A673 (cell line): ENCODE measurements at regions not wholly inside any gene's neighbourhood (a gene's known extent, or its start where the extent isn't known, plus 50 kb on each side); places are given as distances from the start of the nearest gene placed in this dataset.

Experiments used
- BruUV-seq: library from RNA; stranded (reverse); fragments of 400-500 nt; replicated peaks from 2 replicates; lab custom pipeline; 2021; lab: Mats Ljungman, UMichigan
- CTCF ChIA-PET: fragments of 300-600 bp; sonication (Branson Sonifier 250); formaldehyde crosslinking; loops from one replicate; lab custom pipeline; 2022; ENCODE audit warnings: antibody characterized with exemption; lab: Charles Lee
- POLR2A ChIA-PET: fragments of 300-600 bp; sonication (Branson Sonifier 250); formaldehyde crosslinking; loops from one replicate; lab custom pipeline; 2022; ENCODE audit warnings: antibody characterized with exemption; ENCODE audit not compliant: low non-redundant PET; lab: Charles Lee
- DNase-seq: peaks from one replicate; pipeline ENCODE4 v3.0.0-alpha.2; 2015; ENCODE audit warnings: low spot score
- H3K27ac ChIP-seq: fragments of 200-600 bp; sonication (generic); 2 replicates; pipeline ENCODE4 v1.5.1; 2016; ENCODE audit warnings: mixed run types, low read depth, mild to moderate bottlenecking, mixed read lengths, antibody characterized with exemption, low read length; ENCODE audit not compliant: poor library complexity, severe bottlenecking
- H3K27me3 ChIP-seq: fragments of 200-600 bp; sonication (generic); replicated peaks from 2 replicates; pipeline ENCODE4 v1.6.1; 2017; ENCODE audit warnings: mixed run types, low read depth, mild to moderate bottlenecking, mixed read lengths, antibody characterized with exemption, low read length; ENCODE audit not compliant: insufficient read depth, poor library complexity
- H3K36me3 ChIP-seq: fragments of 200-600 bp; sonication (generic); 2 replicates; pipeline ENCODE4 v1.6.1; 2016; ENCODE audit warnings: mixed run types, mild to moderate bottlenecking, mixed read lengths, antibody characterized with exemption, low read length; ENCODE audit not compliant: insufficient read depth, poor library complexity, severe bottlenecking
- H3K4me1 ChIP-seq: fragments of 200-600 bp; sonication (generic); 2 replicates; pipeline ENCODE4 v1.6.1; 2017; ENCODE audit warnings: mixed run types, mild to moderate bottlenecking, mixed read lengths, antibody characterized with exemption, low read length; ENCODE audit not compliant: insufficient read depth, poor library complexity, severe bottlenecking
- H3K4me3 ChIP-seq: fragments of 200-600 bp; sonication (generic); 2 replicates; pipeline ENCODE4 v1.5.1; 2016; ENCODE audit warnings: low read depth, mixed run types, mild to moderate bottlenecking, mixed read lengths, low read length; ENCODE audit not compliant: poor library complexity, severe bottlenecking
- H3K9me3 ChIP-seq: fragments of 200-600 bp; sonication (generic); 2 replicates; pipeline ENCODE4 v1.6.1; 2016; ENCODE audit warnings: mixed run types, low read depth, mild to moderate bottlenecking, mixed read lengths, antibody characterized with exemption, low read length; ENCODE audit not compliant: poor library complexity, severe bottlenecking
- EZH2 ChIP-seq: fragments of 200-600 bp; sonication (generic); IDR thresholded peaks from 2 replicates; pipeline ENCODE4 v1.6.1; 2017; ENCODE audit warnings: borderline replicate concordance, low read depth, mild to moderate bottlenecking, mixed read lengths, antibody characterized with exemption, low read length; ENCODE audit not compliant: poor library complexity, severe bottlenecking
- intact Hi-C: fragments of 100-400 bp; cut with micrococcal nuclease; formaldehyde crosslinking; loops from one replicate; pipeline ENCODE4 v1.10.0; 2022; ENCODE audit not compliant: unreplicated experiment
- TF ChIP-seq, protein P1 (sequence below): fragments of 300-800, 200-600 bp; sonication (generic); conservative IDR thresholded peaks from 2 replicates; pipeline ENCODE4 v1.5.1; 2017; ENCODE audit warnings: low read depth, mild to moderate bottlenecking, antibody characterized with exemption, low read length, moderate library complexity, mixed read lengths

DNA sequence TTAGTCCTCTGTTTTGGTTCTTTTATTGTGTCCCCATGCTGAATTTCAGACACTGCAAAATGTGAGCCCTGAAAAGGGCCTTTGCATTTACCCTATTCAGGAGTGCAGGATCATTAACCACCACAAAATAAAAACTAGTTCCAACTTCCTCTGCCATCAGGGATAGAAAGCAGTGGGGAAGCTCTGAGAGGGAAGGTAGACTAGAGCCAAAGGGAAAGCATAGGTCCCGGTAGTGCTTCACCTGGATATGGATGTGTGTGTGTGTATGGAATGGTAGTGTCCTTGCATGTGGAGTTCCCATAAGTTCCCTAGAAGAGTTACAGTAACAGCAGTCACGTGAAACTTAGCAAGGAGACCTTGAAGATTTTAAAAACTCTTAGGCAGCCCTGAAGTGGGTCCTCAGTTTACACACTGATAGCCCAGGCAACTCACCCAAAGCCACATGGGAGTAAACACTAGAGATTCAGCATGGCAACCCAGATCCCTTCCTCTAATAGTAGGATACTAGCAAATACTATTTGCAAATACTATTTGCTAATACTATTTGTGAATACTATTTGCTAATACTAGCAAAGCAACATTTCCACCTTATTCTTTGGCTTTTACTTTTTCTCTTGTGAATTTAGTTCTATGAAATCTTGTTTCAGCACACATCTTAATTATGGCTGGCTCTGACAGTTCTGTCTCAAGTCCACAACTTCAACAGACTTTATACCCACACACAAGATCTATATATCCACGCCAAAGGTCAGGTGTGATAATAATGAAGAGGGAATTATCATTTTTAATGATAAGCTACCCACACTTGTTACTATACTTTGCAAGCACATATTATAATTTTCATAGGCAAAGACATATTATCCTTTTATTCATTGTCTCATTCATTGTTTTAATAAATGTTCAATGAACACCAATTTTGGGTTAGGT is 70.4 kb upstream of the IFNE start:
- no peaks in the 10 kb centered on the region for H3K36me3 ChIP-seq
- no peak for TF ChIP-seq EZH2
- TF ChIP-seq, protein P1, sequence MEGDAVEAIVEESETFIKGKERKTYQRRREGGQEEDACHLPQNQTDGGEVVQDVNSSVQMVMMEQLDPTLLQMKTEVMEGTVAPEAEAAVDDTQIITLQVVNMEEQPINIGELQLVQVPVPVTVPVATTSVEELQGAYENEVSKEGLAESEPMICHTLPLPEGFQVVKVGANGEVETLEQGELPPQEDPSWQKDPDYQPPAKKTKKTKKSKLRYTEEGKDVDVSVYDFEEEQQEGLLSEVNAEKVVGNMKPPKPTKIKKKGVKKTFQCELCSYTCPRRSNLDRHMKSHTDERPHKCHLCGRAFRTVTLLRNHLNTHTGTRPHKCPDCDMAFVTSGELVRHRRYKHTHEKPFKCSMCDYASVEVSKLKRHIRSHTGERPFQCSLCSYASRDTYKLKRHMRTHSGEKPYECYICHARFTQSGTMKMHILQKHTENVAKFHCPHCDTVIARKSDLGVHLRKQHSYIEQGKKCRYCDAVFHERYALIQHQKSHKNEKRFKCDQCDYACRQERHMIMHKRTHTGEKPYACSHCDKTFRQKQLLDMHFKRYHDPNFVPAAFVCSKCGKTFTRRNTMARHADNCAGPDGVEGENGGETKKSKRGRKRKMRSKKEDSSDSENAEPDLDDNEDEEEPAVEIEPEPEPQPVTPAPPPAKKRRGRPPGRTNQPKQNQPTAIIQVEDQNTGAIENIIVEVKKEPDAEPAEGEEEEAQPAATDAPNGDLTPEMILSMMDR: no peak
- H3K4me3 ChIP-seq: no peak overlapping the region
- H3K27me3 ChIP-seq: peaks cover 83% of the 10 kb centered on the region
- H3K27ac ChIP-seq: no peak overlapping the region
- no peak for DNase-seq
- ChIA-PET CTCF (no interaction called here), POLR2A (no interaction called here)
- no peaks in the 10 kb centered on the region for H3K4me1 ChIP-seq
- no peaks in the 10 kb centered on the region for H3K9me3 ChIP-seq
- no TSS peak for BruUV-seq
- intact Hi-C loops: no loop called here

- intact Hi-C loops: no loop called here
- no peak for DNase-seq
- no TSS peak for BruUV-seq
- Histone ChIP-seq H3K4me1 (no peaks in the 10 kb centered on the region), H3K27ac (no peak overlapping the region), H3K27me3 (peaks cover 85% of the 10 kb centered on the region), H3K4me3 (no peak overlapping the region), H3K36me3 (no peaks in the 10 kb centered on the region), H3K9me3 (no peaks in the 10 kb centered on the region)
- ChIA-PET POLR2A (no interaction called here), CTCF (no interaction called here)
- TF ChIP-seq, protein P1: no peak
- no peak for TF ChIP-seq EZH2
These were observed 71.3 kb upstream of the IFNE start for GRCh38 chr9:21553441-21553840.

DNA sequence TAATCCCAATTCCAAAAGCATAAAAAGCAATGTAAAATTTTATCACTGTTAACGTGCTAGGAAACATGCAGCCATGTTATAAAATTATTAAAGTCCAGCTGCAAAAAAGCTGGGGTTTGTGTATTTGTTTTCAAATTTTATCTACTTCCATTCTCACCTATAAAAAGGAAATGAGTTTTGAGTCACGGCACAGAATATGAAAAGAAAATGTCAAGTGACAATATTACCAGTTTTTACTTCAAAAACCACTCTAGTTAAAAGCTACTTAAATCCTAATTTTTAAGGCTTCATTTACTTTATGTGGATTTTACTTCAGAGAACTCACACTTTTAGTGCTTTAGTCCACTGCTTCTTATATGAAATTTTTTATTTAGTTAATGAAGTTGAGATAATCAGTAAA is 72.7 kb upstream of the IFNE start:
- DNase-seq: no peak
- H3K4me1 ChIP-seq: no peaks in the 10 kb centered on the region
- H3K27me3 ChIP-seq: peaks cover 85% of the 10 kb centered on the region
- ChIA-PET POLR2A (interaction anchor here (0.7 kb wide), 1 partner anchor 147 kb away, joined by 3 read pairs; no protein-coding TSS in a partner anchor), CTCF (no interaction called here)
- no peak overlapping the region for H3K27ac ChIP-seq
- H3K9me3 ChIP-seq: no peaks in the 10 kb centered on the region
- no peaks in the 10 kb centered on the region for H3K36me3 ChIP-seq
- intact Hi-C loops: no loop called here
- no peak for TF ChIP-seq EZH2
- TF ChIP-seq, protein P1: no peak
- no TSS peak for BruUV-seq
- H3K4me3 ChIP-seq: no peak overlapping the region
